Testis (tissue), 2 donors: ENCODE measurements at regions not wholly inside any gene's neighbourhood (a gene's known extent, or its start where the extent isn't known, plus 50 kb on each side); places are given as distances from the start of the nearest gene placed in this dataset.

Experiments used
- DNase-seq: peaks from one replicate; pipeline ENCODE4 v3.0.0-alpha.2; 2019
- H3K27ac ChIP-seq, 2 donors: fragments of 200-600 bp; sonication (generic); one replicate each; pipeline ENCODE4 v1.5.1; 2019
- H3K27me3 ChIP-seq: fragments of 200-600 bp; sonication (generic); one replicate; pipeline ENCODE4 v1.5.1; 2019
- H3K36me3 ChIP-seq: fragments of 200-600 bp; sonication (generic); one replicate; pipeline ENCODE4 v1.5.1; 2017; ENCODE audit warnings: low read depth; ENCODE audit errors: missing control alignments
- H3K4me1 ChIP-seq: fragments of 200-600 bp; sonication (generic); one replicate; pipeline ENCODE4 v1.5.1; 2019
- H3K4me3 ChIP-seq, 2 donors: fragments of 200-600 bp; sonication (generic); one replicate each; pipeline ENCODE4 v1.5.1; 2017 to 2019
- H3K9me3 ChIP-seq: fragments of 200-600 bp; sonication (generic); one replicate; pipeline ENCODE4 v1.5.1; 2017
- POLR2A ChIP-seq: fragments of 450-650 bp; IDR thresholded peaks from one replicate; pipeline ENCODE4 v1.6.1; 2017; ENCODE audit warnings: antibody characterized with exemption, mild to moderate bottlenecking, moderate library complexity
- WGBS, 2 donors: methylation state at CpG; one replicate each; pipeline ENCODE4 v1.1.5; 2018; 5-methylcytosine and 5-hydroxymethylcytosine counted together
- intact Hi-C: fragments of 100-400 bp; cut with DNase I; formaldehyde crosslinking; loops from one replicate; pipeline ENCODE4 v1.15.1; 2023; ENCODE audit warnings: low total_unique reads
- TF ChIP-seq, protein P1 (sequence below), 3 experiments: fragments of 450-650 bp in 2 of 3; fragments of 200-600 bp in 1 of 3; sonication (generic) in 1 of 3; IDR thresholded peaks; one replicate each; pipeline ENCODE4 v1.5.1; 2016 to 2019; ENCODE audit warnings: antibody characterized with exemption in 3 of 3, mild to moderate bottlenecking in 2 of 3, moderate library complexity in 1 of 3

DNA sequence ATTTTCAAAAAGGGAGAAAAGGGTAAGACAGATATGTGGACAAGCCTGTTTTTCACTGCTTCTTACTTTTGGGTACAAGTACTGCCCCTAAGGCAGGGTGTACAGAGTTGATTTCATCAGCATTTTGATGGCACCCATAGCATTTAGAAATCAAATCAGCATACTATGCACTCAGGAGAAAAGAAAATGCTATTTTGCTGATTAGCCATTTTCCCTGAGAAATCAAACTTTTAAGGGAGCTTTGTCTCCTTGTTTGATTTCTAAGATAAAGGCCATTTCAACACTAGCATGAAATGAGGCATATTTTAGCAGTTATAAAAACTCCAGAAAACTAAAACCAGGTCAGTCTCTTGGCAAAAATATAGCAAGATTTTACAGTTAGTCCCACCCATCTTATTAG lies 2269.4 kb upstream of the WWC1 start:
- no peak for DNase-seq
- Histone ChIP-seq H3K4me1 (no peaks in the 10 kb centered on the region), H3K4me3 (no peak overlapping the region), H3K27ac (no peak overlapping the region), H3K9me3 (no peaks in the 10 kb centered on the region), H3K27me3 (no peaks in the 10 kb centered on the region), H3K36me3 (no peaks in the 10 kb centered on the region)
- TF ChIP-seq, protein P1, sequence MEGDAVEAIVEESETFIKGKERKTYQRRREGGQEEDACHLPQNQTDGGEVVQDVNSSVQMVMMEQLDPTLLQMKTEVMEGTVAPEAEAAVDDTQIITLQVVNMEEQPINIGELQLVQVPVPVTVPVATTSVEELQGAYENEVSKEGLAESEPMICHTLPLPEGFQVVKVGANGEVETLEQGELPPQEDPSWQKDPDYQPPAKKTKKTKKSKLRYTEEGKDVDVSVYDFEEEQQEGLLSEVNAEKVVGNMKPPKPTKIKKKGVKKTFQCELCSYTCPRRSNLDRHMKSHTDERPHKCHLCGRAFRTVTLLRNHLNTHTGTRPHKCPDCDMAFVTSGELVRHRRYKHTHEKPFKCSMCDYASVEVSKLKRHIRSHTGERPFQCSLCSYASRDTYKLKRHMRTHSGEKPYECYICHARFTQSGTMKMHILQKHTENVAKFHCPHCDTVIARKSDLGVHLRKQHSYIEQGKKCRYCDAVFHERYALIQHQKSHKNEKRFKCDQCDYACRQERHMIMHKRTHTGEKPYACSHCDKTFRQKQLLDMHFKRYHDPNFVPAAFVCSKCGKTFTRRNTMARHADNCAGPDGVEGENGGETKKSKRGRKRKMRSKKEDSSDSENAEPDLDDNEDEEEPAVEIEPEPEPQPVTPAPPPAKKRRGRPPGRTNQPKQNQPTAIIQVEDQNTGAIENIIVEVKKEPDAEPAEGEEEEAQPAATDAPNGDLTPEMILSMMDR (IDR thresholded peaks at IDR 0.05) = no peak
- TF ChIP-seq POLR2A = no peak
- intact Hi-C loops = no loop called here

DNA sequence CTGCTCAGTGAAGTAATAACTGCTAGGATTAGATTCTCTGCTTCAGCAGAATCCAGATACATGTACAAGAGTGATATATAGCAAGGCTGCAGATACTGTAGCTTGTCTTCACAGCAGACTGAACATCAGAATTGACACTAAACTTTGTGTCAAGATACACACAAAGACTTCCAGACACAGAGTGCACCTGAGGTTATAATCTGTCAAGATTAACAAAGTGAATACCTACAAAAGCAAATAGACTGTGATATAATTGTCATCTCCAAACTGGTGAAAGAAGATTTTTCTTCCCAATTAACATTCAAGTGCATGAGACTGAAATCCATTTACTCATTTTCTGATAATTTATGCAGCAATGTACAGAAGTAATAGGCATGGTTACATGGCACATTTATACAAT lies 2266.5 kb upstream of the WWC1 start:
- Histone ChIP-seq H3K36me3 (no peaks in the 10 kb centered on the region), H3K4me1 (no peaks in the 10 kb centered on the region), H3K4me3 (no peak overlapping the region), H3K27me3 (no peaks in the 10 kb centered on the region), H3K27ac (no peak overlapping the region), H3K9me3 (no peaks in the 10 kb centered on the region)
- intact Hi-C loops = no loop called here
- TF ChIP-seq POLR2A = no peak
- TF ChIP-seq, protein P1 (IDR thresholded peaks at IDR 0.05) = no peak
- no peak for DNase-seq

DNA sequence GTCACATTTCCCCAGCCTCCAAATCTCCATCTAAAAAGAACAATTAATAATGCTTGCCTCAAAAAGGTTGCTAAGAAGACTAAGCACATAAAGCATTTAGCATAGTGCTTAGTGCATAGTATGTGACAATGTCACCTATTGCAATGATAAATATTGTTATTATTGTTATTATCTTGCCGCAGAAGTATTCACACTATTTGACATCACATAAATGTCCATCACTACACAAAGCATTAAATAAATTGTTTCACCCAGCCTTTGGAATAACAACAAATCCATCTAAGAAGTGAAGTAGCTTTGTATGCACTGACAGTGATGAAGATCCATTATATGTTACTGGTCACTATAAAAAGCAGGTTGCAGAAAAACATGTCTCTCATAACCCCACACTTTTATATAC lies 2263.9 kb upstream of the WWC1 start:
- TF ChIP-seq POLR2A = no peak
- H3K4me3 ChIP-seq = no peak overlapping the region
- no peaks in the 10 kb centered on the region for H3K9me3 ChIP-seq
- H3K36me3 ChIP-seq = no peaks in the 10 kb centered on the region
- WGBS, 2 donors = 95 to 100% methylated on average over 1 of the region's 1 CpG
- DNase-seq = no peak
- H3K27ac ChIP-seq = no peak overlapping the region
- H3K27me3 ChIP-seq = no peaks in the 10 kb centered on the region
- intact Hi-C loops = no loop called here
- no peaks in the 10 kb centered on the region for H3K4me1 ChIP-seq

DNA sequence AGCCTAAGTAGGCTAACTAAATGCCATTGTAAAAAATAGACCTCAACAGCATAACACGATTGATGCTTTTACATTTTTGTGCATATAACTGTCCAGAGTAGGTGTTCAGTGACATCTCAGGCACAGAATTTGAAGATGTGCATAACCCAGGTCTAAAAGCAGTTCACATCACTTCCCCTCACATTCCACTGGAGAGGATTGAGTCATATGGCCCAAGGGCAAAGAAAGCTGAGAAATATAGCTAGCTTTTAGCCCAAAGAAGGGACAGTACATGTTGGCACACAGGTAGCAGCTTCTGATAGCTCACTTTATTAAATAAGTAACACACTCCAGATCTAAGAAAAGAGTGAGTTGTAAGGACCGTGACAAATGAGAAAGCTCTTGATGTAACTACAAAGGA lies 2259.5 kb upstream of the WWC1 start:
- Histone ChIP-seq H3K9me3 (no peaks in the 10 kb centered on the region), H3K4me3 (no peak overlapping the region), H3K27me3 (no peaks in the 10 kb centered on the region), H3K36me3 (no peaks in the 10 kb centered on the region), H3K4me1 (no peaks in the 10 kb centered on the region), H3K27ac (no peak overlapping the region)
- no peak for DNase-seq
- 93 to 94% methylated on average over 2 of the region's 2 CpGs for WGBS, 2 donors
- no peak for TF ChIP-seq POLR2A
- TF ChIP-seq, protein P1 (IDR thresholded peaks at IDR 0.05) = no peak
- intact Hi-C loops = no loop called here

DNA sequence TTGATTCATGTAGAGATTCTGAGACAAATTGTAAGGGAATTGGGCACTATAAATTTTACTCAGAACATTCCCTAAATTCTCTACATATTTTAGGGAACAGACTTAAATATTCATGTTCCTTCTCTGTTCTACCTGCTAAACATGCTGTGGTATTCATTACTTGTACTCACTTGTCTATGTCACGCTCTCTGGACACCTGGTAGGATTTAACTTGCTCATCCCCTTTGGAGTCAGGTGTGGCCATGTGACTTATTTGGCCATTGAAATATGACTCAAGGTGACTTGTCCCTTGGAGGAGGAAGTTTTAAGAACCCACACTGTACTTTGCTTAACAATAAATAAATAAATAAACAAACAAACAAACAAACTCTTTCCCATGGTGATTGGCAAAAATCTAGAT lies 2258.8 kb upstream of the WWC1 start:
- H3K36me3 ChIP-seq = no peaks in the 10 kb centered on the region
- H3K27me3 ChIP-seq = no peaks in the 10 kb centered on the region
- intact Hi-C loops = no loop called here
- no peak for TF ChIP-seq POLR2A
- TF ChIP-seq, protein P1 (IDR thresholded peaks at IDR 0.05) = no peak
- DNase-seq = no peak
- no peak overlapping the region for H3K27ac ChIP-seq
- H3K4me1 ChIP-seq = no peaks in the 10 kb centered on the region
- H3K9me3 ChIP-seq = no peaks in the 10 kb centered on the region
- 89 to 96% methylated on average over 1 of the region's 1 CpG for WGBS, 2 donors
- no peak overlapping the region for H3K4me3 ChIP-seq
